Right lobe of liver (tissue), 6 donors: ENCODE measurements at regions not wholly inside any gene's neighbourhood (a gene's known extent, or its start where the extent isn't known, plus 50 kb on each side); places are given as distances from the start of the nearest gene placed in this dataset.

Experiments
- ATAC-seq, 4 donors: fragments of 200-7000 bp; cut with Tn5 transposase; one replicate each; pipeline ENCODE4 v1.9.1; 2020; ENCODE audit warnings: mild to moderate bottlenecking in 4 of 4, moderate library complexity in 4 of 4
- DNase-seq, 3 donors: peaks; one replicate each; pipeline ENCODE4 v3.0.0-alpha.2; 2020
- H3K27ac ChIP-seq, 3 donors: fragments of 200-600 bp; one replicate each; pipeline ENCODE4 v1.8.0; 2022
- H3K27me3 ChIP-seq, 2 donors: fragments of 200-600 bp; one replicate each; pipeline ENCODE4 v1.8.0; 2022
- H3K36me3 ChIP-seq, 4 donors: fragments of 200-600 bp; sonication (generic) in 1 of 4; one replicate each; pipeline versions ENCODE4 v1.5.1 to v1.8.0; 2017 to 2022; ENCODE audit warnings: control low read depth in 1 of 4
- H3K4me1 ChIP-seq, 4 donors: fragments of 200-600 bp; sonication (generic) in 1 of 4; one replicate each; pipeline versions ENCODE4 v1.5.1 to v1.8.0; 2017 to 2022; ENCODE audit warnings: control low read depth in 1 of 4
- H3K4me3 ChIP-seq, 3 donors: fragments of 200-600 bp; one replicate each; pipeline ENCODE4 v1.8.0; 2022
- H3K9me3 ChIP-seq, 4 donors: fragments of 200-600 bp; sonication (generic) in 1 of 4; one replicate each; pipeline versions ENCODE4 v1.5.1 to v1.8.0; 2017 to 2022; ENCODE audit warnings: control low read depth in 1 of 4
- POLR2A ChIP-seq: fragments of 450-650 bp; IDR thresholded peaks from one replicate; pipeline ENCODE4 v1.6.1; 2017; ENCODE audit warnings: antibody characterized with exemption, mild to moderate bottlenecking
- WGBS: methylation state at CpG from one replicate; pipeline ENCODE4 v1.1.6; 2018; ENCODE audit warnings: low coverage, low lambda C conversion rate; ENCODE audit not compliant: insufficient coverage; ENCODE audit errors: missing lambda C conversion rate; 5-methylcytosine and 5-hydroxymethylcytosine counted together
- intact Hi-C, 2 donors: fragments of 100-400 bp; cut with DNase I; formaldehyde crosslinking; loops; one replicate each; pipeline versions ENCODE4 v1.11.2 to v1.14.1; 2022
- TF ChIP-seq, protein P1 (sequence below), 4 donors: fragments of 200-600 bp in 3 of 4; fragments of 450-650 bp in 1 of 4; IDR thresholded peaks; one replicate each; pipeline versions ENCODE4 v1.5.1 to v1.8.0; 2016 to 2022; ENCODE audit warnings: antibody characterized with exemption in 4 of 4, mild to moderate bottlenecking in 2 of 4
- donor health status: DM: no; HTN: yes; CAD: no.
- donor health status: DM: no; HTN: no; CAD: no.
- donor health status: DM: no; HTN: no; CAD: no.
- donor health status: DM: no; HTN: yes; CAD: no.
- donor health status: DM: no; HTN: yes; CAD: no.

DNA sequence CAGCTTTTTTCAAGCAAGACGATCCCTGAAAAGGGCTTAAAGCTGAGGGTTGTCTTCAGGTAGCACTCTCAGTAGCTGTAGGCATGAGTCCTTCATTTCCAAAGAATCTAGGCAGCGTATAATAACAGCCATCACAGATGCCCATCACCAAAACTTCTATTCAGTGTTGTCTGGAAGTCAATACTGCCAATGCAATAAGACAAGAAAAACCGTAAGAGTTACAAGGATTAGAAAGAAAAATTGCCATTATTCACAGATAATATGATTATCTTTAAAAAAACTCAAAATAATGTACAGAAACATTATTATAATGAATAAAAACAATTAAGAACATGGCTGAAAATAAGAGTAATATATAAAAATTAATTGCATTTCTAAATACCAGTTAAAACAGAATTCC is 208.2 kb upstream of the ADRA1B start:
- TF ChIP-seq, protein P1, sequence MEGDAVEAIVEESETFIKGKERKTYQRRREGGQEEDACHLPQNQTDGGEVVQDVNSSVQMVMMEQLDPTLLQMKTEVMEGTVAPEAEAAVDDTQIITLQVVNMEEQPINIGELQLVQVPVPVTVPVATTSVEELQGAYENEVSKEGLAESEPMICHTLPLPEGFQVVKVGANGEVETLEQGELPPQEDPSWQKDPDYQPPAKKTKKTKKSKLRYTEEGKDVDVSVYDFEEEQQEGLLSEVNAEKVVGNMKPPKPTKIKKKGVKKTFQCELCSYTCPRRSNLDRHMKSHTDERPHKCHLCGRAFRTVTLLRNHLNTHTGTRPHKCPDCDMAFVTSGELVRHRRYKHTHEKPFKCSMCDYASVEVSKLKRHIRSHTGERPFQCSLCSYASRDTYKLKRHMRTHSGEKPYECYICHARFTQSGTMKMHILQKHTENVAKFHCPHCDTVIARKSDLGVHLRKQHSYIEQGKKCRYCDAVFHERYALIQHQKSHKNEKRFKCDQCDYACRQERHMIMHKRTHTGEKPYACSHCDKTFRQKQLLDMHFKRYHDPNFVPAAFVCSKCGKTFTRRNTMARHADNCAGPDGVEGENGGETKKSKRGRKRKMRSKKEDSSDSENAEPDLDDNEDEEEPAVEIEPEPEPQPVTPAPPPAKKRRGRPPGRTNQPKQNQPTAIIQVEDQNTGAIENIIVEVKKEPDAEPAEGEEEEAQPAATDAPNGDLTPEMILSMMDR (IDR thresholded peaks at IDR 0.05): no peak
- no peak for TF ChIP-seq POLR2A
- H3K36me3 ChIP-seq: no peaks in the 10 kb centered on the region
- 81% methylated on average over 3 of the region's 3 CpGs for WGBS
- ATAC-seq (no peak), DNase-seq (no peak)
- no peak overlapping the region for H3K4me3 ChIP-seq
- H3K27ac ChIP-seq: no peak overlapping the region
- no peaks in the 10 kb centered on the region for H3K27me3 ChIP-seq
- no peaks in the 10 kb centered on the region for H3K4me1 ChIP-seq
- intact Hi-C loops: no loop called here
- H3K9me3 ChIP-seq: no peaks in the 10 kb centered on the region

DNA sequence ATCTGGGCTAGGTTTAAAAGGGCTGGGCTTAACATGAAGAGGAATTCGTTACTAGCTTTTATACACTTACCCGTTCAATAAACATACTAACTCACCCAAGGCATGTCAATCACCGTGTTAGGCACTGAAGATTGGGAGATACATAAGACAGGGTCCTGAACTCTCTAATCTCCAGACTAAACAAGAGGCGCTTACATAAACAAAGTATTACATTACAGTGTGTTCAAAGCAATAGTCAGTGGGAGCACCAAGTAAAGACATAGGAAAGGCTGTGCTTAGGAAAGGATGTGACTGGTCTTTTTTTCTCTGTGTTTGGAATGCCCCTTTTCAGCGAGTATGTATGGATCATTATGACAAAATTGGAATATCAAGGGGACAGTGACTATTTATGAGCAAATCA is 203.6 kb upstream of the ADRA1B start:
- no peaks in the 10 kb centered on the region for H3K27me3 ChIP-seq
- H3K27ac ChIP-seq: no peak overlapping the region
- intact Hi-C loops: no loop called here
- H3K36me3 ChIP-seq: no peaks in the 10 kb centered on the region
- H3K4me1 ChIP-seq: no peaks in the 10 kb centered on the region
- no peak for ATAC-seq
- TF ChIP-seq, protein P1 (IDR thresholded peaks at IDR 0.05): no peak
- TF ChIP-seq POLR2A: no peak
- no peak for DNase-seq
- 22% methylated on average over 5 of the region's 5 CpGs for WGBS
- H3K9me3 ChIP-seq: no peaks in the 10 kb centered on the region
- no peak overlapping the region for H3K4me3 ChIP-seq

DNA sequence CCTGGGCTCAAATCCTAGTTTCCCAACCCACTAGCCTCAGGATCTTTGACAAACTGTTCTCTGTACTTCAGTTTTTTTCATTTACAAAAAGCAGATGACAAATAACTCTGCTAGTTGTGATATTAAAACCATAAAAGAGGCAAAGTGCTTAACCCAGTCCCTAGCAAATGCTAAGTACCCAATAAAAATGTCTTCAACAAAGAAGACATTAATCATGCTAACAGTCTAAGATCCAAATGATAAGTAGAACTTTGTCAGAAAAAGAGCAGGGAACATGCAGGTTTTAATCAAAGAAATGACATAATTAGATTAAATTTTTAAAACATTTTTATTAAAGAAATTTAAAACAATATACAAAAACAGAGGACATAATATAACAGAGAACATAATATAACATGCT is 203.0 kb upstream of the ADRA1B start:
- DNase-seq (no peak), ATAC-seq (no peak)
- no peak overlapping the region for H3K4me3 ChIP-seq
- H3K36me3 ChIP-seq: no peaks in the 10 kb centered on the region
- H3K9me3 ChIP-seq: no peaks in the 10 kb centered on the region
- no peaks in the 10 kb centered on the region for H3K4me1 ChIP-seq
- intact Hi-C loops: no loop called here
- no peak overlapping the region for H3K27ac ChIP-seq
- no peaks in the 10 kb centered on the region for H3K27me3 ChIP-seq
- no peak for TF ChIP-seq POLR2A
- TF ChIP-seq, protein P1 (IDR thresholded peaks at IDR 0.05): no peak

DNA sequence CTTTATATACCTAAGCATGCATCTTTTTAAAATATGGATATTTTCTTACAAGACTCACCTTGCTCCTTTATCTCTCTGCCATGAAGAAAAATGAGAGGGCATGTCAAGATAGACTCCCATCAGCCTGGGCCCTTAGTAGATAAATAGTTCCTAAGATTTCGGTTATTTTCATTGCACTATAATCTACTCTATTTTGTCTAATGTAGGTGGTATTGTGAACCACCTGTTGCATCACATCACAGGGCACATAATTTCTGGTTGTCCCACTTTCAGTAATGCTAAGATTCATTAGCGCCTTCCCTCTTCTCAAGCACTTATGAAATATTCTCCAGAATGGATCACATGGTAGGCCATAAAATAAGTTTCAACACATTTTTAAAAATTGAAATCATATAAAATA is 202.5 kb upstream of the ADRA1B start:
- H3K4me1 ChIP-seq: no peaks in the 10 kb centered on the region
- no peaks in the 10 kb centered on the region for H3K27me3 ChIP-seq
- intact Hi-C loops: no loop called here
- no peak overlapping the region for H3K4me3 ChIP-seq
- no peak for TF ChIP-seq POLR2A
- TF ChIP-seq, protein P1 (IDR thresholded peaks at IDR 0.05): no peak
- DNase-seq (no peak), ATAC-seq (no peak)
- no peak overlapping the region for H3K27ac ChIP-seq
- 88% methylated on average over 2 of the region's 2 CpGs for WGBS
- no peaks in the 10 kb centered on the region for H3K9me3 ChIP-seq
- no peaks in the 10 kb centered on the region for H3K36me3 ChIP-seq

DNA sequence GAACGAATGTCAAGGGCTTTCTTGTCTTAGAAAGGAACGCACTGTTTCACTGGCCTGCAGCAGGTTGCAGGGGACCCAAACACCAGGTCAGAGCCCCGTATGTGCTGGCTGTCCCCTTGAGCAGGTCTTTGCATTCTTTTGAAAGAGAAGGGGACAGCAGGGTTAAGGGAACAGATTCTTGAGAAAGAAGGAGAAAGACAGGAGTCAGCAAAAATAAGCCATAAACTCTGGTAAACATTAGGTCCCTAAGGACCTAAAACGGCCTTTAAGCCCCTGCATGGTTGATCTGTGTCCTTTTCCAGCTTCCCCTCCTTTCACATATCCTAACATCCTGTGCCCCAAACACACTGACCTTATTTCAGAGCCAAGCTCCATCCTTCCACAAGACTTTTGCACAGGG is 190.8 kb upstream of the ADRA1B start:
- Histone ChIP-seq H3K4me1 (no peaks in the 10 kb centered on the region), H3K9me3 (no peaks in the 10 kb centered on the region), H3K27ac (no peak overlapping the region), H3K27me3 (no peaks in the 10 kb centered on the region), H3K36me3 (no peaks in the 10 kb centered on the region), H3K4me3 (no peak overlapping the region)
- ATAC-seq: no peak
- no peak for TF ChIP-seq POLR2A
- TF ChIP-seq, protein P1 (IDR thresholded peaks at IDR 0.05): no peak
- intact Hi-C loops: no loop called here
- no peak for DNase-seq
- 60% methylated on average over 4 of the region's 4 CpGs for WGBS
